ENCODE measurements at regions not wholly inside any gene's neighbourhood (a gene's known extent, or its start where the extent isn't known, plus 50 kb on each side); places are given as distances from the start of the nearest gene placed in this dataset.
"Not testable (repeated sequence)": the region's sequence is repeated elsewhere in the genome, so short reads cannot be mapped to it uniquely, and the experiment has no call there.

DNA sequence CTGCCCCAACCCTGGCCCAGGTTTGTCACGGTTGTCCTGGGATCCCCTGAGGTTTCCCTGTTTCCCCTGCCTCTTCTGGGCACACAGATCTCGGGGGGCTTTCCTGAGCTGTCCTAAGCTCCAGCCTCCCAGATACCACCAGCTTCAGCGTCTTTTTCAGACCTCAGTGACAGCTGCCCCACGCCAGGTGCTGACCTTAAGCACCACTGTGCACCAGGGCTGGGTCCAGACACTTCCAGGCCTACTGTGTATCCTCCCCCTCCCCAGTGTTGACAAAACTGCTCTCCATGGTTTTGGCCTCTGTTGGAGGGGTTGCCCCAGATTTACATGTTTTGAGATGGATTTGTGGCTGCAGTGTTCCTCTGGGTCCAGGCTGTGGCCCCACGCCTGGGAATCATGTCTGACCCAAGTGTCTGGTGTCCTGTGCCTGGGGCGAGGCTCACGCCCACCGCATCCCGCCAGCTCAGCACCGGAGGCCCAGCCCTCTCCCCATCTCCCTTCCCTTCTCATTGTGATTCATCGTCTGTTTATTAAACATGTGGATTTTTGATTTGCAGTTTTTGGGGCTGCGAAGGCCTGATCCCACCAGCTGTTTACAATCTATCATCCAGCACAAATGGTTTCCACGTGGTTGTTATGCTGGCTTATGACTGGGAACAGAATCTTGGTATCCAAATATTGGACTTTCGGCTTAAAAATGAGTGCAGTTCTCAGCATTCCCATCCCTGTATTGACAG is 82.1 kb downstream of the METRNL start:
- Histone ChIP-seq H3K27me3 (ENCODE audit: insufficient read depth, low read length) (no peaks in the 10 kb centered on the region), H3K36me3 (ENCODE audit: insufficient read depth, low read depth, low read length) (no peaks in the 10 kb centered on the region), H3K27ac (ENCODE audit: low read length) (no peak overlapping the region), H3K4me1 (ENCODE audit: insufficient read depth, low read length) (no peaks in the 10 kb centered on the region), H3K4me3 (ENCODE audit: low read length) (no peak overlapping the region), H3K9ac (ENCODE audit: low read depth, low read length) (no peak overlapping the region), H3K9me3 (ENCODE audit: insufficient read depth, low read depth, low read length) (no peaks in the 10 kb centered on the region)

- Histone ChIP-seq H3K4me3 (ENCODE audit: low read length) (no peak overlapping the region), H3K9me3 (ENCODE audit: insufficient read depth, low read depth, low read length) (no peaks in the 10 kb centered on the region), H3K9ac (ENCODE audit: low read depth, low read length) (no peak overlapping the region), H3K36me3 (ENCODE audit: insufficient read depth, low read depth, low read length) (no peaks in the 10 kb centered on the region), H3K4me1 (ENCODE audit: insufficient read depth, low read length) (no peaks in the 10 kb centered on the region), H3K27ac (ENCODE audit: low read length) (no peak overlapping the region), H3K27me3 (ENCODE audit: insufficient read depth, low read length) (no peaks in the 10 kb centered on the region)
Measured at GRCh38 chr17:83162035-83162745, 82.8 kb downstream of the METRNL start.

GRCh38 chr17:83164490-83164889 is 85.1 kb downstream of the METRNL start:
- no peaks in the 10 kb centered on the region for H3K27me3 ChIP-seq (ENCODE audit: insufficient read depth, low read length)
- H3K4me1 ChIP-seq (ENCODE audit: insufficient read depth, low read length) = no peaks in the 10 kb centered on the region
- no peak overlapping the region for H3K4me3 ChIP-seq (ENCODE audit: low read length)
- no peaks in the 10 kb centered on the region for H3K36me3 ChIP-seq (ENCODE audit: insufficient read depth, low read depth, low read length)
- H3K9ac ChIP-seq (ENCODE audit: low read depth, low read length) = no peak overlapping the region
- no peak overlapping the region for H3K27ac ChIP-seq (ENCODE audit: low read length)
- H3K9me3 ChIP-seq (ENCODE audit: insufficient read depth, low read depth, low read length) = no peaks in the 10 kb centered on the region; the same call in 1 of the 2 replicates

DNA sequence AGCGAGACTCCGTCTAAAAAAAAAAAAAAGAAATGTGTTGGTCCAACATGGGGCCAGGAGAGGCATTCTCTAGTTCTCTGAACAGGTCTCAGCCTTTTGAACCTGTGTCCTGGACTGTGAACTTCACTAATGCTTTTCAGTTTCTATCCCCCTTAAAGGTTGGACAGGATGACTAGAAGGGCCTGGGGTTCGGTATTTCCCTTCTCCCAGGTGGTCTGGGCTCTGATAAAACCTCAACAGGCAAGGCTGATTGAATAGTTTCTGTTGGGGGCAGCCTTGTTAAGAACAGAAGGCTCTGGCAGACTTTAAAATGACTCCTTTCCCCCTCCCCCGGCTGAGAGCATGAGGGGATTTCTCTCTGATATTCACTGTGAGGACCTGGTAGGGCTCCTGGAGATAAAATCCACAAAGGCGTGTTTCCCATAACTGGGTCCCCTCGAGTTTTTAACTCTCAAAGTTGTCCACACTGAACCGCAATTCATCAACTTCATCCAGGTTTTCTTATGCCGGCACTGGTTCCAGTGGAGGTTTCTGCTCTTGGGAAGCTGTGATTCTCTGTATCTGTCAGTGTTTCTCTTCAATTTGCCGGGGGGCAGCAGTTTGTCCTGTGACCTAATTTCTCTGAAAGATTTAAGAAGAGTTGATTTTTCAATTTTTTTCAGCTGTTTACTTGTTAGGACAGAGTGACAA is 91.3 kb downstream of the METRNL start:
- Histone ChIP-seq H3K27ac (ENCODE audit: low read length) (no peak overlapping the region), H3K27me3 (ENCODE audit: insufficient read depth, low read length) (no peaks in the 10 kb centered on the region), H3K4me1 (ENCODE audit: insufficient read depth, low read length) (peaks cover 7% of the 10 kb centered on the region; the same call in 1 of the 2 replicates), H3K36me3 (ENCODE audit: insufficient read depth, low read depth, low read length) (no peaks in the 10 kb centered on the region), H3K9me3 (ENCODE audit: insufficient read depth, low read depth, low read length) (no peaks in the 10 kb centered on the region; the same call in 1 of the 2 replicates), H3K9ac (ENCODE audit: low read depth, low read length) (no peak overlapping the region), H3K4me3 (ENCODE audit: low read length) (no peak overlapping the region)

GRCh38 chr17:83171661-83172060 is 92.3 kb downstream of the METRNL start:
- Histone ChIP-seq H3K27me3 (ENCODE audit: insufficient read depth, low read length) (no peaks in the 10 kb centered on the region), H3K4me1 (ENCODE audit: insufficient read depth, low read length) (peaks cover 7% of the 10 kb centered on the region; the same call in 1 of the 2 replicates), H3K36me3 (ENCODE audit: insufficient read depth, low read depth, low read length) (no peaks in the 10 kb centered on the region), H3K9ac (ENCODE audit: low read depth, low read length) (no peak overlapping the region), H3K9me3 (ENCODE audit: insufficient read depth, low read depth, low read length) (no peaks in the 10 kb centered on the region; the same call in 1 of the 2 replicates), H3K27ac (ENCODE audit: low read length) (no peak overlapping the region), H3K4me3 (ENCODE audit: low read length) (no peak overlapping the region)

GRCh38 chr17:83172099-83172498 is 92.7 kb downstream of the METRNL start:
- not testable (repeated sequence) for H3K27ac ChIP-seq (ENCODE audit: low read length); H3K36me3 ChIP-seq (ENCODE audit: insufficient read depth, low read depth, low read length); H3K4me1 ChIP-seq (ENCODE audit: insufficient read depth, low read length); H3K4me3 ChIP-seq (ENCODE audit: low read length); H3K27me3 ChIP-seq (ENCODE audit: insufficient read depth, low read length); H3K9ac ChIP-seq (ENCODE audit: low read depth, low read length); H3K9me3 ChIP-seq (ENCODE audit: insufficient read depth, low read depth, low read length)

- H3K4me3 ChIP-seq (ENCODE audit: low read length); H3K27me3 ChIP-seq (ENCODE audit: insufficient read depth, low read length); H3K36me3 ChIP-seq (ENCODE audit: insufficient read depth, low read depth, low read length); H3K9ac ChIP-seq (ENCODE audit: low read depth, low read length); H3K4me1 ChIP-seq (ENCODE audit: insufficient read depth, low read length); H3K27ac ChIP-seq (ENCODE audit: low read length); H3K9me3 ChIP-seq (ENCODE audit: insufficient read depth, low read depth, low read length): not testable (repeated sequence)
Measured at GRCh38 chr17:83172646-83173045, 93.2 kb downstream of the METRNL start.

GRCh38 chr17:83173180-83173913 is 93.9 kb downstream of the METRNL start:
- not testable (repeated sequence) for H3K27ac ChIP-seq (ENCODE audit: low read length); H3K4me1 ChIP-seq (ENCODE audit: insufficient read depth, low read length); H3K36me3 ChIP-seq (ENCODE audit: insufficient read depth, low read depth, low read length); H3K27me3 ChIP-seq (ENCODE audit: insufficient read depth, low read length); H3K9me3 ChIP-seq (ENCODE audit: insufficient read depth, low read depth, low read length); H3K9ac ChIP-seq (ENCODE audit: low read depth, low read length); H3K4me3 ChIP-seq (ENCODE audit: low read length)

- Histone ChIP-seq H3K9ac (ENCODE audit: low read depth, low read length) (no peak overlapping the region), H3K4me1 (ENCODE audit: insufficient read depth, low read length) (peaks cover 7% of the 10 kb centered on the region; the same call in 1 of the 2 replicates), H3K36me3 (ENCODE audit: insufficient read depth, low read depth, low read length) (no peaks in the 10 kb centered on the region)
Measured at GRCh38 chr17:83173914-83174361, 94.5 kb downstream of the METRNL start.

DNA sequence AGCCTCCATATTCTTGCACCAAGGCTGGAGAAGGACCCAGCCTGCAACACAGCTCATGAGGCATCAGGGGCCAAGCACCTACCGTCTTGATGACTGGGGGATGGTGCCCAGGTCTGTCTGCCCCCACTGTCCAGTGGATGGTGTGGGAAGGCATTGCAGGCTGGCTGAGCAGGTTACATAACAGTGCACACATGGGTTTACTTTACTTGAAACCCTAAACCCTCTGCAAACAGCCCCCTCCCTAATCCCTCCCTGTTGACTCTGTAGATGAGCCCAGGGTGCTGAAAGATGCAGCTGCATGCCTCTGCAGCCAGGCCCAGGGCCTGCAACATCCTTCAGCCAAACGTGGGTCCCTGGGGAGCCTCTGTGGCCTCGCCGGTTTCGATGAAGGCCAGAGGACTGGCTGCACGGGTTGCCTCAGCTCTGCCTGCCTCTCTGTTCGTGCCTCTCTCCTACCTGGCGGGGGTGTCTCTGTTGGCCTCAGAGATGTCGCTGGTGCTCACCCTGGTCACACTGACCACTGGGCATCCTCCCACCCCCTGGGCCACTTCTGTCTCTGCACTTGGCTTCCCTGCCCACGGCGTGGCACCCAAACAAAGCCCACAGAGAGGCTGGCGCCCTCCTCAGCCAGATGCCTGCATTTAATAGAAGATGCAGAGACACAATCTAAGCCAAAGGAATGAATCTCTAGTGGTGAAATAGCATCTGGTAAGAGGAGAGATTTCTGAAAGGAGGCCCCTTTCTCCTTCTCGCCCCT is 95.1 kb downstream of the METRNL start:
- no peak overlapping the region for H3K27ac ChIP-seq (ENCODE audit: low read length)
- H3K4me1 ChIP-seq (ENCODE audit: insufficient read depth, low read length) = peaks cover 7% of the 10 kb centered on the region; the same call in 1 of the 2 replicates
- no peak overlapping the region for H3K9ac ChIP-seq (ENCODE audit: low read depth, low read length)
- no peaks in the 10 kb centered on the region for H3K27me3 ChIP-seq (ENCODE audit: insufficient read depth, low read length)
- H3K4me3 ChIP-seq (ENCODE audit: low read length) = no peak overlapping the region
- no peaks in the 10 kb centered on the region for H3K36me3 ChIP-seq (ENCODE audit: insufficient read depth, low read depth, low read length)
- H3K9me3 ChIP-seq (ENCODE audit: insufficient read depth, low read depth, low read length) = no peaks in the 10 kb centered on the region

More at GRCh38 chr17:83173914-83174361, 94.5 kb downstream of the METRNL start:
- no peaks in the 10 kb centered on the region for H3K27me3 ChIP-seq (ENCODE audit: insufficient read depth, low read length)
- H3K9me3 ChIP-seq (ENCODE audit: insufficient read depth, low read depth, low read length) = no peaks in the 10 kb centered on the region
- no peak overlapping the region for H3K4me3 ChIP-seq (ENCODE audit: low read length)
- H3K27ac ChIP-seq (ENCODE audit: low read length) = no peak overlapping the region

Measured in iPS-20b (cell line).